HepG2 (cell line): ENCODE measurements at regions not wholly inside any gene's neighbourhood (a gene's known extent, or its start where the extent isn't known, plus 50 kb on each side); places are given as distances from the start of the nearest gene placed in this dataset.

Experiments
- ATF1 ChIP-seq: IDR thresholded peaks from 2 replicates; pipeline ENCODE4 v1.6.1; 2016; ENCODE audit warnings: mild to moderate bottlenecking, control low read depth
- BCL6 ChIP-seq: IDR thresholded peaks from 2 replicates; pipeline ENCODE4 v1.6.1; 2016; ENCODE audit warnings: missing genetic modification reagents, missing compliant biosample characterization
- ETV5 ChIP-seq: IDR thresholded peaks from 2 replicates; pipeline ENCODE4 v1.6.1; 2018; ENCODE audit warnings: missing biosample characterization, missing genetic modification reagents, inconsistent platforms, borderline replicate concordance
- FOXA1 ChIP-seq, 2 experiments: fragments of 450-650 bp in 1 of 2; sonication (generic) in 1 of 2; formaldehyde crosslinking in 1 of 2; IDR thresholded peaks; 2 replicates each; pipeline versions ENCODE4 v1.4.0 to v1.6.1; 2016 to 2020; ENCODE audit warnings: missing genetic modification reagents in 1 of 2
- FOXP1 ChIP-seq, 2 experiments: fragments of 450-650 bp in 1 of 2; IDR thresholded peaks; 2 replicates each; pipeline ENCODE4 v1.6.1; 2017 to 2018; ENCODE audit warnings: antibody characterized with exemption in 1 of 2
- GATAD1 ChIP-seq: IDR thresholded peaks from 2 replicates; pipeline ENCODE4 v1.6.1; 2016; ENCODE audit warnings: missing genetic modification reagents, missing compliant biosample characterization
- HMG20A ChIP-seq: IDR thresholded peaks from 2 replicates; pipeline ENCODE4 v1.6.1; 2016; ENCODE audit warnings: borderline replicate concordance
- HNF4A ChIP-seq: sonication (generic); formaldehyde crosslinking; IDR thresholded peaks from 2 replicates; pipeline ENCODE4 v1.4.0; 2020; ENCODE audit warnings: missing genetic modification reagents
- HNRNPK ChIP-seq: fragments of 200-400 bp; formaldehyde crosslinking; IDR thresholded peaks from 2 replicates; pipeline ENCODE4 v1.6.1; 2018; ENCODE audit warnings: low read length, low read depth, moderate library complexity, mild to moderate bottlenecking; ENCODE audit not compliant: poor library complexity, severe bottlenecking
- KAT8 ChIP-seq: IDR thresholded peaks from 2 replicates; pipeline ENCODE4 v1.6.1; 2016; ENCODE audit warnings: missing genetic modification reagents, missing compliant biosample characterization
- RAD21 ChIP-seq: fragments of 450-650 bp; formaldehyde crosslinking; IDR thresholded peaks from 2 replicates; pipeline ENCODE4 v1.5.0; 2020; ENCODE audit warnings: mild to moderate bottlenecking
- SP5 ChIP-seq: IDR thresholded peaks from 2 replicates; pipeline ENCODE4 v1.6.1; 2016; ENCODE audit warnings: low read depth, borderline replicate concordance
- TBX2 ChIP-seq: sonication (generic); formaldehyde crosslinking; IDR thresholded peaks from 2 replicates; pipeline ENCODE4 v1.5.0; 2020; ENCODE audit warnings: missing genetic modification reagents, mild to moderate bottlenecking, borderline replicate concordance
- ZNF496 ChIP-seq: sonication (generic); formaldehyde crosslinking; IDR thresholded peaks from 2 replicates; pipeline ENCODE4 v1.8.1; 2023; ENCODE audit warnings: mild to moderate bottlenecking, moderate library complexity, missing genetic modification reagents; ENCODE audit not compliant: insufficient replicate concordance
- ZNF75D ChIP-seq: sonication (generic); formaldehyde crosslinking; IDR thresholded peaks from 2 replicates; pipeline ENCODE4 v1.8.1; 2023; ENCODE audit warnings: missing genetic modification reagents, mild to moderate bottlenecking, borderline replicate concordance
- TF ChIP-seq, protein P1 (sequence below): sonication (generic); formaldehyde crosslinking; IDR thresholded peaks from 2 replicates; pipeline ENCODE4 v1.9.0; 2021; ENCODE audit warnings: mild to moderate bottlenecking, missing genetic modification reagents
- TF ChIP-seq, protein P2 (sequence below): IDR thresholded peaks from 2 replicates; pipeline ENCODE4 v1.6.1; 2012; ENCODE audit warnings: low read depth, low read length, improper control_type of control experiment
- TF ChIP-seq, protein P3 (sequence below): sonication (generic); formaldehyde crosslinking; IDR thresholded peaks from 2 replicates; pipeline ENCODE4 v1.5.0; 2020; ENCODE audit warnings: missing genetic modification reagents
- TF ChIP-seq, protein P4 (sequence below): IDR thresholded peaks from 2 replicates; pipeline ENCODE4 v1.6.1; 2016; ENCODE audit warnings: low read depth, control low read depth

DNA sequence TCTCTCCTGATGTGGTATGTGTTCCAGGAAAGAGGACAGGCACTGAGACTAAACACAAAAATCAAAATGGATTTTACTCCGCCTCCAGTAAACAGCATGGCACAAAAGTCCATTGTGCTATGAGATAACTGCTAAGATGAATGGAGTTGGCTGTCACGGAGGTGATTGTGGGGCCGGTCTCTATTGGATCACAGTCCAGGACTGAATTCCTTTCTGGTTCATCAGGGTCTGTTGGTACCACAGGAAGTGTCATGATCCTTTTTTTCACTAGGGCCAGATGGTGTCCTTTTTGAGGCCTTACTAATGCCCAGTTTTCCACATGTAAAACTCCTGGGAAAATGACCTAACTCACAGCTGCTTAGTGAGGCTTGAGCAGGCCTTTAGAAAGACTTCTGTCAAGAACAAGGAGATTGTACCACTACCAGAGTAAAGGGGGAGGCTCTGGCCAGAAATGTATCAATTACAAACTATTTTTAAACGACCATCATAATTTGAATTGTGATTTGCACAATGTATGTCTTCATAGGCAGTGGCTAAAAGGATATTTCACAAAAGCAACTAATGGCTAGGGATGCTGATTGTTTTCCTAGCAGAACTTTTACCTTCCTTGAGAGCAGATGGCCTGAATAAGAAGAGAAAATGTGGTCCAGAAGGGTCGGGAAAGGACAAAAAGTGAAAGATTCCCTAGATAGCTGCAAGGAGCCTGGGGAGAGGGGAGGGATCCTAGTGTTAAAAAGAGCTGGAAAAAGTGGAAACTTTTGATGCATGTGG lies 192.2 kb upstream of the POU3F2 start (continued):
- TF ChIP-seq SP5 (CRISPR knock-in tag) (peak; percentile 99), HNF4A (peak; percentile 53; the same call in 1 of the 2 replicates), ETV5 (CRISPR knock-in tag) (peak; percentile 60; the same call in 1 of the 2 replicates), FOXA1 (IDR thresholded peaks at IDR 0.05) (no peak), FOXA1 (CRISPR knock-in tag; IDR thresholded peaks at IDR 0.05) (peak; percentile 56), ZNF75D (CRISPR knock-in tag) (no peak), BCL6 (CRISPR knock-in tag) (peak; percentile 85), ATF1 (CRISPR knock-in tag) (peak; percentile 41; the same call in 1 of the 2 replicates), HNRNPK (no peak), RAD21 (no peak), TBX2 (CRISPR knock-in tag) (peak; percentile 61; the same call in 1 of the 2 replicates), ZNF496 (CRISPR knock-in tag) (no peak), HMG20A (peak; percentile 65), KAT8 (0 out of 2 replicates have a peak, but pooled peaks have one; percentile 24), FOXP1 (IDR thresholded peaks at IDR 0.05) (peak; percentile 86), FOXP1 (CRISPR knock-in tag; IDR thresholded peaks at IDR 0.05) (peak; percentile 95), GATAD1 (no peak)
- TF ChIP-seq, protein P1, sequence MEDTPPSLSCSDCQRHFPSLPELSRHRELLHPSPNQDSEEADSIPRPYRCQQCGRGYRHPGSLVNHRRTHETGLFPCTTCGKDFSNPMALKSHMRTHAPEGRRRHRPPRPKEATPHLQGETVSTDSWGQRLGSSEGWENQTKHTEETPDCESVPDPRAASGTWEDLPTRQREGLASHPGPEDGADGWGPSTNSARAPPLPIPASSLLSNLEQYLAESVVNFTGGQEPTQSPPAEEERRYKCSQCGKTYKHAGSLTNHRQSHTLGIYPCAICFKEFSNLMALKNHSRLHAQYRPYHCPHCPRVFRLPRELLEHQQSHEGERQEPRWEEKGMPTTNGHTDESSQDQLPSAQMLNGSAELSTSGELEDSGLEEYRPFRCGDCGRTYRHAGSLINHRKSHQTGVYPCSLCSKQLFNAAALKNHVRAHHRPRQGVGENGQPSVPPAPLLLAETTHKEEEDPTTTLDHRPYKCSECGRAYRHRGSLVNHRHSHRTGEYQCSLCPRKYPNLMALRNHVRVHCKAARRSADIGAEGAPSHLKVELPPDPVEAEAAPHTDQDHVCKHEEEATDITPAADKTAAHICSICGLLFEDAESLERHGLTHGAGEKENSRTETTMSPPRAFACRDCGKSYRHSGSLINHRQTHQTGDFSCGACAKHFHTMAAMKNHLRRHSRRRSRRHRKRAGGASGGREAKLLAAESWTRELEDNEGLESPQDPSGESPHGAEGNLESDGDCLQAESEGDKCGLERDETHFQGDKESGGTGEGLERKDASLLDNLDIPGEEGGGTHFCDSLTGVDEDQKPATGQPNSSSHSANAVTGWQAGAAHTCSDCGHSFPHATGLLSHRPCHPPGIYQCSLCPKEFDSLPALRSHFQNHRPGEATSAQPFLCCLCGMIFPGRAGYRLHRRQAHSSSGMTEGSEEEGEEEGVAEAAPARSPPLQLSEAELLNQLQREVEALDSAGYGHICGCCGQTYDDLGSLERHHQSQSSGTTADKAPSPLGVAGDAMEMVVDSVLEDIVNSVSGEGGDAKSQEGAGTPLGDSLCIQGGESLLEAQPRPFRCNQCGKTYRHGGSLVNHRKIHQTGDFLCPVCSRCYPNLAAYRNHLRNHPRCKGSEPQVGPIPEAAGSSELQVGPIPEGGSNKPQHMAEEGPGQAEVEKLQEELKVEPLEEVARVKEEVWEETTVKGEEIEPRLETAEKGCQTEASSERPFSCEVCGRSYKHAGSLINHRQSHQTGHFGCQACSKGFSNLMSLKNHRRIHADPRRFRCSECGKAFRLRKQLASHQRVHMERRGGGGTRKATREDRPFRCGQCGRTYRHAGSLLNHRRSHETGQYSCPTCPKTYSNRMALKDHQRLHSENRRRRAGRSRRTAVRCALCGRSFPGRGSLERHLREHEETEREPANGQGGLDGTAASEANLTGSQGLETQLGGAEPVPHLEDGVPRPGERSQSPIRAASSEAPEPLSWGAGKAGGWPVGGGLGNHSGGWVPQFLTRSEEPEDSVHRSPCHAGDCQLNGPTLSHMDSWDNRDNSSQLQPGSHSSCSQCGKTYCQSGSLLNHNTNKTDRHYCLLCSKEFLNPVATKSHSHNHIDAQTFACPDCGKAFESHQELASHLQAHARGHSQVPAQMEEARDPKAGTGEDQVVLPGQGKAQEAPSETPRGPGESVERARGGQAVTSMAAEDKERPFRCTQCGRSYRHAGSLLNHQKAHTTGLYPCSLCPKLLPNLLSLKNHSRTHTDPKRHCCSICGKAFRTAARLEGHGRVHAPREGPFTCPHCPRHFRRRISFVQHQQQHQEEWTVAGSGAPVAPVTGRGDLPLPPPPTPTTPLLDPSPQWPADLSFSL (CRISPR knock-in tag): no peak
- TF ChIP-seq, protein P2, sequence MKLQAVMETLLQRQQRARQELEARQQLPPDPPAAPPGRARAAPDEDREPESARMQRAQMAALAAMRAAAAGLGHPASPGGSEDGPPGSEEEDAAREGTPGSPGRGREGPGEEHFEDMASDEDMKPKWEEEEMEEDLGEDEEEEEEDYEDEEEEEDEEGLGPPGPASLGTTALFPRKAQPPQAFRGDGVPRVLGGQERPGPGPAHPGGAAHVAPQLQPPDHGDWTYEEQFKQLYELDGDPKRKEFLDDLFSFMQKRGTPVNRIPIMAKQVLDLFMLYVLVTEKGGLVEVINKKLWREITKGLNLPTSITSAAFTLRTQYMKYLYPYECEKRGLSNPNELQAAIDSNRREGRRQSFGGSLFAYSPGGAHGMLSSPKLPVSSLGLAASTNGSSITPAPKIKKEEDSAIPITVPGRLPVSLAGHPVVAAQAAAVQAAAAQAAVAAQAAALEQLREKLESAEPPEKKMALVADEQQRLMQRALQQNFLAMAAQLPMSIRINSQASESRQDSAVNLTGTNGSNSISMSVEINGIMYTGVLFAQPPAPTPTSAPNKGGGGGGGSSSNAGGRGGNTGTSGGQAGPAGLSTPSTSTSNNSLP: 0 out of 2 replicates have a peak, but pooled peaks have one; percentile 29
- TF ChIP-seq, protein P3, sequence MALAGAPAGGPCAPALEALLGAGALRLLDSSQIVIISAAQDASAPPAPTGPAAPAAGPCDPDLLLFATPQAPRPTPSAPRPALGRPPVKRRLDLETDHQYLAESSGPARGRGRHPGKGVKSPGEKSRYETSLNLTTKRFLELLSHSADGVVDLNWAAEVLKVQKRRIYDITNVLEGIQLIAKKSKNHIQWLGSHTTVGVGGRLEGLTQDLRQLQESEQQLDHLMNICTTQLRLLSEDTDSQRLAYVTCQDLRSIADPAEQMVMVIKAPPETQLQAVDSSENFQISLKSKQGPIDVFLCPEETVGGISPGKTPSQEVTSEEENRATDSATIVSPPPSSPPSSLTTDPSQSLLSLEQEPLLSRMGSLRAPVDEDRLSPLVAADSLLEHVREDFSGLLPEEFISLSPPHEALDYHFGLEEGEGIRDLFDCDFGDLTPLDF (CRISPR knock-in tag): no peak
- TF ChIP-seq, protein P4, sequence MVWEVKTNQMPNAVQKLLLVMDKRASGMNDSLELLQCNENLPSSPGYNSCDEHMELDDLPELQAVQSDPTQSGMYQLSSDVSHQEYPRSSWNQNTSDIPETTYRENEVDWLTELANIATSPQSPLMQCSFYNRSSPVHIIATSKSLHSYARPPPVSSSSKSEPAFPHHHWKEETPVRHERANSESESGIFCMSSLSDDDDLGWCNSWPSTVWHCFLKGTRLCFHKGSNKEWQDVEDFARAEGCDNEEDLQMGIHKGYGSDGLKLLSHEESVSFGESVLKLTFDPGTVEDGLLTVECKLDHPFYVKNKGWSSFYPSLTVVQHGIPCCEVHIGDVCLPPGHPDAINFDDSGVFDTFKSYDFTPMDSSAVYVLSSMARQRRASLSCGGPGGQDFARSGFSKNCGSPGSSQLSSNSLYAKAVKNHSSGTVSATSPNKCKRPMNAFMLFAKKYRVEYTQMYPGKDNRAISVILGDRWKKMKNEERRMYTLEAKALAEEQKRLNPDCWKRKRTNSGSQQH (CRISPR knock-in tag): no peak
